KMS-11 (cell line): ENCODE measurements at regions not wholly inside any gene's neighbourhood (a gene's known extent, or its start where the extent isn't known, plus 50 kb on each side); places are given as distances from the start of the nearest gene placed in this dataset.
A peak's percentile ranks its signal among the peaks of the same experiment; 100 is the strongest.

Experiments
- H2AFZ ChIP-seq: fragments of 200-600 bp; sonication (generic); 2 replicates; pipeline ENCODE4 v1.6.1; 2016; ENCODE audit warnings: antibody characterized with exemption, mixed run types, low read depth
- H3K27ac ChIP-seq: fragments of 200-600 bp; sonication (generic); 2 replicates; pipeline ENCODE4 v1.6.1; 2016; ENCODE audit warnings: mild to moderate bottlenecking, mixed run types
- H3K27me3 ChIP-seq: fragments of 200-600 bp; sonication (generic); 2 replicates; pipeline ENCODE4 v1.6.1; 2017; ENCODE audit warnings: mild to moderate bottlenecking, low read depth, mixed run types, moderate library complexity; ENCODE audit not compliant: insufficient read depth
- H3K36me3 ChIP-seq: fragments of 200-600 bp; sonication (generic); 2 replicates; pipeline ENCODE4 v1.6.1; 2017; ENCODE audit warnings: mild to moderate bottlenecking, mixed run types; ENCODE audit not compliant: insufficient read depth
- H3K4me1 ChIP-seq: fragments of 200-600 bp; sonication (generic); 2 replicates; pipeline ENCODE4 v1.6.1; 2016; ENCODE audit warnings: mild to moderate bottlenecking, low read depth, mixed run types; ENCODE audit not compliant: poor library complexity, severe bottlenecking
- H3K4me2 ChIP-seq: fragments of 200-600 bp; sonication (generic); 2 replicates; pipeline ENCODE4 v1.7.0; 2016; ENCODE audit warnings: mild to moderate bottlenecking, mixed run types
- H3K4me3 ChIP-seq: fragments of 200-600 bp; sonication (generic); IDR thresholded peaks from 2 replicates; pipeline ENCODE4 v1.6.1; 2017; ENCODE audit warnings: low read depth, low read length, mixed read lengths; ENCODE audit not compliant: insufficient read depth
- H3K79me2 ChIP-seq: fragments of 200-600 bp; sonication (generic); 2 replicates; pipeline ENCODE4 v1.6.1; 2016; ENCODE audit warnings: low read depth, mixed run types; ENCODE audit not compliant: insufficient read depth
- H3K9ac ChIP-seq: fragments of 200-600 bp; sonication (generic); 2 replicates; pipeline ENCODE4 v1.6.1; 2016; ENCODE audit warnings: mild to moderate bottlenecking, mixed run types
- H4K20me1 ChIP-seq: fragments of 200-600 bp; sonication (generic); 2 replicates; pipeline ENCODE4 v1.6.1; 2016; ENCODE audit warnings: mild to moderate bottlenecking, mixed run types; ENCODE audit not compliant: insufficient read depth
- TF ChIP-seq, protein P1 (sequence below): fragments of 200-600 bp; sonication (generic); conservative IDR thresholded peaks from 2 replicates; pipeline ENCODE4 v1.6.1; 2017; ENCODE audit warnings: low read depth, mild to moderate bottlenecking, antibody characterized with exemption, low read length, moderate library complexity, mixed read lengths

DNA sequence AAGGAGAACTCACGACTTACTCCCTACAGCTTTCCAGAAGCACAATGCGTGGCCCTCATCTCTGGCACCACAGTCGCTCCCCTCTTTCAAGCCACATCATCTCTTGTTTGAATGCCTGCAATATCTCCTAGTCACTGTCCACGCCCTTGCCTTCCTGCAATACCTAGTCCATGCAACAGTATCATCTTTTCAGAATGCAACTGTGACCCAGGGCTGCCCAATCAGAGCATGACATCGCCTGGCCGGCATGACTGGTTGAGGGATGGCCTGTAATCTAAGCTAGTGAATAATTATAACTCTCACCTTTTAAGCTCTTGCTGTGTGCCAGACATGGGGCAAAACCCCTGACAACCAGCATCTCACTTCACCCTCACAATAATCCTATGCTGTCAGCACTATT lies 52.5 kb upstream of the CPEB4 start:
- no peaks in the 10 kb centered on the region for H3K27me3 ChIP-seq
- peaks cover 62% of the 10 kb centered on the region for H3K4me1 ChIP-seq
- H3K4me2 ChIP-seq: 0 out of 2 replicates have a peak overlapping the region, but pooled peaks have one; percentile 6
- TF ChIP-seq, protein P1, sequence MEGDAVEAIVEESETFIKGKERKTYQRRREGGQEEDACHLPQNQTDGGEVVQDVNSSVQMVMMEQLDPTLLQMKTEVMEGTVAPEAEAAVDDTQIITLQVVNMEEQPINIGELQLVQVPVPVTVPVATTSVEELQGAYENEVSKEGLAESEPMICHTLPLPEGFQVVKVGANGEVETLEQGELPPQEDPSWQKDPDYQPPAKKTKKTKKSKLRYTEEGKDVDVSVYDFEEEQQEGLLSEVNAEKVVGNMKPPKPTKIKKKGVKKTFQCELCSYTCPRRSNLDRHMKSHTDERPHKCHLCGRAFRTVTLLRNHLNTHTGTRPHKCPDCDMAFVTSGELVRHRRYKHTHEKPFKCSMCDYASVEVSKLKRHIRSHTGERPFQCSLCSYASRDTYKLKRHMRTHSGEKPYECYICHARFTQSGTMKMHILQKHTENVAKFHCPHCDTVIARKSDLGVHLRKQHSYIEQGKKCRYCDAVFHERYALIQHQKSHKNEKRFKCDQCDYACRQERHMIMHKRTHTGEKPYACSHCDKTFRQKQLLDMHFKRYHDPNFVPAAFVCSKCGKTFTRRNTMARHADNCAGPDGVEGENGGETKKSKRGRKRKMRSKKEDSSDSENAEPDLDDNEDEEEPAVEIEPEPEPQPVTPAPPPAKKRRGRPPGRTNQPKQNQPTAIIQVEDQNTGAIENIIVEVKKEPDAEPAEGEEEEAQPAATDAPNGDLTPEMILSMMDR: no peak
- peak overlapping the region; percentile 38; the same call in 1 of the 2 replicates for H3K27ac ChIP-seq
- no peak overlapping the region for H3K4me3 ChIP-seq
- peak overlapping the region; percentile 22; the same call in 1 of the 2 replicates for H2AFZ ChIP-seq
- H3K9ac ChIP-seq: no peak overlapping the region
- no peaks in the 10 kb centered on the region for H4K20me1 ChIP-seq
- H3K79me2 ChIP-seq: no peaks in the 10 kb centered on the region
- H3K36me3 ChIP-seq: no peaks in the 10 kb centered on the region

DNA sequence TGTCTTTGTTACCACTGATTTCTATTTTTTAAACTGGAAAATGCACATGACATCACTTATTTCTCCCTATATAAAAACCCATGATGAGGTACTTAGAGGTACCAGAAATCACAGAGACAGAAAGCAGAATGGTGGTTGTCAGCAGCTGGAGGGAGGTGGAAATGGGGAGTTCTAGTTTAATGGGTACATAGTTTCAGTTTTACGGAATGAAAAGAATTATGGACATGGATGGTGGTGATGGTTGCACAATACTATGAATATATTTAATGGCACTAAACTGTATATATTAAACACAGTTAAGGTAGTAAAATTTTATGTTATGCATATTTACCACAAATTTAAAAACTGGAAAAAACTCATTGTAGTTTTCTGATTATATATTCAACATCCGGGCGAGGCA lies 50.5 kb upstream of the CPEB4 start:
- Histone ChIP-seq H3K27me3 (no peaks in the 10 kb centered on the region), H2AFZ (no peak overlapping the region), H3K4me3 (no peak overlapping the region), H3K36me3 (no peaks in the 10 kb centered on the region), H4K20me1 (no peaks in the 10 kb centered on the region), H3K27ac (no peak overlapping the region), H3K9ac (no peak overlapping the region), H3K4me1 (peaks cover 72% of the 10 kb centered on the region), H3K79me2 (no peaks in the 10 kb centered on the region), H3K4me2 (no peak overlapping the region)
- TF ChIP-seq, protein P1: no peak
